GM12865 (cell line): ENCODE measurements at regions not wholly inside any gene's neighbourhood (a gene's known extent, or its start where the extent isn't known, plus 50 kb on each side); places are given as distances from the start of the nearest gene placed in this dataset.

ENCODE experiments used
- DNase-seq: peaks from one replicate; pipeline ENCODE4 v3.0.0; 2010; ENCODE audit warnings: low read depth
- H3K4me3 ChIP-seq: 2 replicates; pipeline ENCODE4 v1.5.1; 2011; ENCODE audit warnings: mild to moderate bottlenecking, low read depth, low read length, control low read depth
- CTCF ChIP-seq: IDR thresholded peaks from 2 replicates; pipeline ENCODE4 v1.5.1; 2011; ENCODE audit warnings: low read length, control low read depth, low read depth, inconsistent platforms; ENCODE audit not compliant: insufficient read depth; ENCODE audit errors: missing control alignments

GRCh38 chr12:70149665-70150064 lies 93.6 kb upstream of the CNOT2 start:
- no peak for DNase-seq
- no peak overlapping the region for H3K4me3 ChIP-seq
- TF ChIP-seq CTCF, result no peak

- H3K4me3 ChIP-seq, result no peak overlapping the region
- TF ChIP-seq CTCF, result no peak
- no peak for DNase-seq
Observed at GRCh38 chr12:70150230-70150629, 93.0 kb upstream of the CNOT2 start.

- no peak overlapping the region for H3K4me3 ChIP-seq
Observed at GRCh38 chr12:70151993-70152392, 91.2 kb upstream of the CNOT2 start.

GRCh38 chr12:70154087-70154638 lies 89.1 kb upstream of the CNOT2 start:
- no peak overlapping the region for H3K4me3 ChIP-seq
- TF ChIP-seq CTCF, result no peak
- DNase-seq, result no peak

More at GRCh38 chr12:70151993-70152392, 91.2 kb upstream of the CNOT2 start:
- DNase-seq, result no peak
- no peak for TF ChIP-seq CTCF

- no peak overlapping the region for H3K4me3 ChIP-seq
- DNase-seq, result no peak
- no peak for TF ChIP-seq CTCF
Observed at GRCh38 chr12:70154960-70155589, 88.2 kb upstream of the CNOT2 start.

GRCh38 chr12:70157099-70157498 lies 86.1 kb upstream of the CNOT2 start:
- TF ChIP-seq CTCF, result no peak
- no peak overlapping the region for H3K4me3 ChIP-seq
- no peak for DNase-seq

- H3K4me3 ChIP-seq, result no peak overlapping the region
- peak; percentile 11 for DNase-seq
- TF ChIP-seq CTCF, result no peak
Observed at GRCh38 chr12:70165450-70165849, 77.8 kb upstream of the CNOT2 start.
